ENCODE measurements at regions not wholly inside any gene's neighbourhood (a gene's known extent, or its start where the extent isn't known, plus 50 kb on each side); places are given as distances from the start of the nearest gene placed in this dataset.

DNA sequence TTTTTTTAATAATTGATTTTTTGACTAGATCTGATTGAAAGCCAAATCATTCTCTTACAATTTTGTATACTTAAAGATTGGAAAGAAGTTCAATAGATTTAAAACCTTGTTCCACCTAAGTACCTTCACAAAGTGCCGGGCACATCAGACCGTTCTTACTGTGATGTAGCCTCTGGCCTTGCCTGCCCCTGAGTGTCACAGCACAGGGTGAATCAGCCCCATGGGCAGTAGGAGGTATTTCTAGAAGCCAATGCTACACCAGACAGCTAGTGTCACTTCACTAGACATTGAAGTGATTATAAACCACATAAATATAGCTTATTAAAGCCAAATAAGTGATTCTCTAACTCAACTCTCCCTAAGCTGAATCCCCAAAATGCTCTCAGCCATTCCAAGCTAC, 131.3 kb downstream of the LACC1 start:
- TF ChIP-seq, protein P1, sequence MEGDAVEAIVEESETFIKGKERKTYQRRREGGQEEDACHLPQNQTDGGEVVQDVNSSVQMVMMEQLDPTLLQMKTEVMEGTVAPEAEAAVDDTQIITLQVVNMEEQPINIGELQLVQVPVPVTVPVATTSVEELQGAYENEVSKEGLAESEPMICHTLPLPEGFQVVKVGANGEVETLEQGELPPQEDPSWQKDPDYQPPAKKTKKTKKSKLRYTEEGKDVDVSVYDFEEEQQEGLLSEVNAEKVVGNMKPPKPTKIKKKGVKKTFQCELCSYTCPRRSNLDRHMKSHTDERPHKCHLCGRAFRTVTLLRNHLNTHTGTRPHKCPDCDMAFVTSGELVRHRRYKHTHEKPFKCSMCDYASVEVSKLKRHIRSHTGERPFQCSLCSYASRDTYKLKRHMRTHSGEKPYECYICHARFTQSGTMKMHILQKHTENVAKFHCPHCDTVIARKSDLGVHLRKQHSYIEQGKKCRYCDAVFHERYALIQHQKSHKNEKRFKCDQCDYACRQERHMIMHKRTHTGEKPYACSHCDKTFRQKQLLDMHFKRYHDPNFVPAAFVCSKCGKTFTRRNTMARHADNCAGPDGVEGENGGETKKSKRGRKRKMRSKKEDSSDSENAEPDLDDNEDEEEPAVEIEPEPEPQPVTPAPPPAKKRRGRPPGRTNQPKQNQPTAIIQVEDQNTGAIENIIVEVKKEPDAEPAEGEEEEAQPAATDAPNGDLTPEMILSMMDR (IDR thresholded peaks at IDR 0.05; ENCODE audit: extremely low read depth, insufficient read depth, missing control alignments), result no peak
- DNase-seq (ENCODE audit: low spot score), result no peak
- in situ Hi-C loops (cut with MboI; ENCODE audit: low pct_unique_long_range_greater_than_20kb, low sequenced_read_pairs, unreplicated experiment), result no loop called here

DNA sequence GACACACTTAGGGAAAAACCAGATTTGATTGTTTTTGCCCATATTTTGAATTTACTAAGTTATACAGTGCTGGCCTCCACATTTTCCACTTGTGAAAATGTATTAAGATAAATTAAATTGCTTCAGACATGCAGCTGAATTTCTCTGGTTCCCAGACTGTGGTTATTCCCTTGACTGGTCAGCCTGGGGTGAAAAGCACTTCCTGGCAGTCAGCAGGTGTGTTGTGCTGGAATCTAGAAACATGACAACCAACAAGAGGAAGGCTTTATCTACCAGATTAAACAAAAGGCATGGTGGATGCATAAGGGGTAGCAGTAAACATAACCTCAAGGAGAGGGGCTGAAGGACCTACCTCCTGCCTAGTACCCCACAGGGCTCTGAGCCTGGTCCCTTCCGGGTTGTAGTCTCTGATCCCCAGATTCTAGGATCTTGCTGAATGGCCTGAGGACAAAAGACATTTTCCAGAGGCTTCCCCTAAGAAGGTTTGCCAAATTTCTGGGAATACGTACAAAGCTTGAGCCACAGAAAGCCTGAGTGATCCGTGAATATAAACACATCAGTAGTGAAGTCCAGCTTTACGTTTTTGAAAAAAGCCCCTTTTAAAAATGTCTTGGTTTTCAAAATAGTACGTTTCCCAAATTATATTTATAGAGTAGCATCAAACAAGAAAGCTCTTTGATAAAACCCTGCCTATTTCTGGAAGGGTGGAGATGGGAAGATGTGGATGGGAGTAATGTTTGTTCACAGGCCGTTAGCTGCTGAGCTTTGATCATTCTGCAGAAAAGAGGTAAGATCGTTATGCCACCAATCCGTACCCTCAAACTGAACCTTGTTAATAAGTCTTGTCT, 133.4 kb downstream of the LACC1 start:
- no peak for DNase-seq (ENCODE audit: low spot score)
- in situ Hi-C loops (cut with MboI; ENCODE audit: low pct_unique_long_range_greater_than_20kb, low sequenced_read_pairs, unreplicated experiment), result no loop called here

DNA sequence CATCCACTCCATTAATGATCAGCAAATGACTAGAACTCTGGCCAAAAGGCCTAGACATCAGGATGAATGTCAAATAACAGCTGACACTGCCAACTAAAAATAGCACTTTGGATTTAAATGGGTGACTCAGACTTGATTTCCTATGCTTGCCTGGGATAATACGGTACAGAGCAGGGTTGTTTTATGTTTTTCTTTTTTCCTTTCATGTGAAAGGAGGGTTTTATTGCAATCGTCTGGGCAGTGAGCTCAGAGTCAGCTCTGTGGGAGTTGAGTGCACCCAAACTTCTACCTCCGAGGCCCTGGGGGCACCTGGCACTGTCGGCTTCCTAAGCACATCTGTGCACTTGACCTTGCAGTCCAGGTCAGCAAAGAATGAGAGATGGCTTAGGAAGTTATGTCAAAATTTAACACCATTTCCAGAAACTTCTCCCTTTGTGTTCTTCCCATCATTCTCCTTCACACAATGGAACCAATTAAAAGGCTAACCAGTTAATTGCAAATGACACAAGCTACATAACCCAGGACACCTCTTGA, 134.1 kb downstream of the LACC1 start:
- TF ChIP-seq, protein P1 (IDR thresholded peaks at IDR 0.05; ENCODE audit: extremely low read depth, insufficient read depth, missing control alignments), result no peak
- DNase-seq (ENCODE audit: low spot score), result no peak
- in situ Hi-C loops (cut with MboI; ENCODE audit: low pct_unique_long_range_greater_than_20kb, low sequenced_read_pairs, unreplicated experiment), result no loop called here

More for the DNA sequence above, 133.4 kb downstream of the LACC1 start:
- TF ChIP-seq, protein P1 (IDR thresholded peaks at IDR 0.05; ENCODE audit: extremely low read depth, insufficient read depth, missing control alignments), result no peak

DNA sequence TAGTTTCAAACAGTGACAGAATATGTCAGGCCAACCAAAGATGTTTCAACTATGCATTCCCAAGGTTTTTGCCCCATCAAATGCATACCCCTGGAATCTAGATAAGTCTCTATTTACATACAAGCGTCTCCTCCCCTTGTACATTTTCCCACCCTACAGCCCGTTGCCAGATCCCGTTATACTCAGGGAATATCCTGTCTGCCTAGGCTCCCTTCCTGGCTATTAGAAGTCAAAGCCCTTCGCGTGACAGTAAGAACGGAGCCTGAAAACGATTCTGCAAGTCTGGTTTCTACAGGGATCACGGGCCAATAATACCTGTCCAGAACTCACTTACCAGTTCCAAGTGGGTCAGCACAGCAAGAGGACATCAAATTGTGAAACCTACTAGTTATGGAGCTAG, 134.8 kb downstream of the LACC1 start:
- in situ Hi-C loops (cut with MboI; ENCODE audit: low pct_unique_long_range_greater_than_20kb, low sequenced_read_pairs, unreplicated experiment), result no loop called here
- TF ChIP-seq, protein P1 (IDR thresholded peaks at IDR 0.05; ENCODE audit: extremely low read depth, insufficient read depth, missing control alignments), result no peak
- DNase-seq (ENCODE audit: low spot score), result no peak

DNA sequence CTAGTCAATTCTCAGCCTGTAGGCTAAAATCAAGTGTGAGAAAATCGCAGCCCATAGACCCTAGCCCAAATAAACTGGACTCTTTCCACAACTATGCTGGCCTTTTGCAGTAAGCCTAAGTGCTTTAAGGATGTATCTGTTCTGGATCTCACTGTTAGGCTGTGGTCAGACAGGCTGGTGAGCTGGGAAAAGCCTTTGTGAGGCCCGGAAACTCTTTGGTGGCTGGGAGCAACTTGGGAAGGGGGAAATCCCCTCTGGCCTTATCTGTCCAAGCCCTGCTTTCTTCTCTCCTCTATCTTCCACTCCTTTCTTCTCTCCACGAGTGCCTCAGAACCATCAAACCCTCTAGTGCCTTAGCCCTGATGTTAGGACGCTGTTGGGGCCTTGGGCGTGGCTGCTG, 135.4 kb downstream of the LACC1 start:
- no peak for DNase-seq (ENCODE audit: low spot score)
- TF ChIP-seq, protein P1 (IDR thresholded peaks at IDR 0.05; ENCODE audit: extremely low read depth, insufficient read depth, missing control alignments), result no peak
- in situ Hi-C loops (cut with MboI; ENCODE audit: low pct_unique_long_range_greater_than_20kb, low sequenced_read_pairs, unreplicated experiment), result no loop called here

DNA sequence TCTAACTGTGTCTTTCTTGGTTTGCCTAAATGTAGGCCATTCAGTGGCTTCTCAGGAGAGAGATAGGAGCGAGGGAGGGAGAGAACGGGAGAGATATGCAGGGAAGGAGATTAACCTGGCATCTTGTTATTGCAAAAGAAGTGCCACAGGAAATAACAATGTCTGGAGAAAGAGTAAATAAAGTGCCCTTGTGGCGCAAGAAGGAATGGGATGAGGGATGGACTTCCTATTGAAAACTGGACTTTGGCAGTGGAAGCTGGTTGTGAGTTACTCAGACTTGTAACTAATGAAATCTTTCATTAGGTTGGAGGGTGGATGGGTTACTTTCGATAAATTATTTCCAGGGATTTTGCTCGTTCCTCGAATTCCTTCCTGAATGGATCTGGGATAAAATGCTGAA, 136.1 kb downstream of the LACC1 start:
- in situ Hi-C loops (cut with MboI; ENCODE audit: low pct_unique_long_range_greater_than_20kb, low sequenced_read_pairs, unreplicated experiment), result no loop called here
- no peak for DNase-seq (ENCODE audit: low spot score)
- TF ChIP-seq, protein P1 (IDR thresholded peaks at IDR 0.05; ENCODE audit: extremely low read depth, insufficient read depth, missing control alignments), result no peak
